Prostate gland (tissue), 2 donors: ENCODE measurements at regions not wholly inside any gene's neighbourhood (a gene's known extent, or its start where the extent isn't known, plus 50 kb on each side); places are given as distances from the start of the nearest gene placed in this dataset.

Source experiments
- CTCF ChIP-seq, 4 experiments: fragments of 200-600 bp in 2 of 4; fragments of 450-650 bp in 2 of 4; sonication (generic) in 2 of 4; IDR thresholded peaks; 1 replicate in 3 of 4; 2 replicates in 1 of 4; pipeline ENCODE4 v1.5.1; 2016 to 2019; ENCODE audit warnings: antibody characterized with exemption in 4 of 4, mild to moderate bottlenecking in 2 of 4, moderate library complexity in 2 of 4
- POLR2A ChIP-seq: fragments of 450-650 bp; IDR thresholded peaks from one replicate; pipeline ENCODE4 v1.6.1; 2016; ENCODE audit warnings: antibody characterized with exemption, mild to moderate bottlenecking

- TF ChIP-seq POLR2A (no peak), CTCF (IDR thresholded peaks at IDR 0.05) (no peak)
These were observed 563.4 kb upstream of the CA10 start for GRCh38 chr17:52721910-52722309.
